H9 (cell line): ENCODE measurements at regions not wholly inside any gene's neighbourhood (a gene's known extent, or its start where the extent isn't known, plus 50 kb on each side); places are given as distances from the start of the nearest gene placed in this dataset.

Source experiments
- DNase-seq: peaks from one replicate; pipeline ENCODE4 v3.0.0-alpha.2; 2017
- H2AFZ ChIP-seq: one replicate; pipeline ENCODE4 v1.6.1; 2013; ENCODE audit warnings: mild to moderate bottlenecking, low read length, control low read depth, moderate library complexity
- H2AK5ac ChIP-seq: 2 replicates; pipeline ENCODE4 v1.6.1; 2013; ENCODE audit warnings: low read length, control low read depth, mixed read lengths; ENCODE audit not compliant: insufficient read length
- H2BK120ac ChIP-seq: one replicate; pipeline ENCODE4 v1.6.1; 2013; ENCODE audit warnings: low read depth, mild to moderate bottlenecking, low read length, control low read depth, inconsistent platforms; ENCODE audit not compliant: poor library complexity, severe bottlenecking
- H2BK12ac ChIP-seq: 2 replicates; pipeline ENCODE4 v1.6.1; 2013; ENCODE audit warnings: low read length, control low read depth, mixed read lengths, low read depth; ENCODE audit not compliant: insufficient read length
- H2BK15ac ChIP-seq: 2 replicates; pipeline ENCODE4 v1.6.1; 2013; ENCODE audit warnings: low read depth, low read length, control low read depth
- H2BK20ac ChIP-seq: one replicate; pipeline ENCODE4 v1.6.1; 2013; ENCODE audit warnings: low read depth, mild to moderate bottlenecking, low read length, control low read depth, inconsistent platforms; ENCODE audit not compliant: poor library complexity, severe bottlenecking
- H2BK5ac ChIP-seq: 2 replicates; pipeline ENCODE4 v1.6.1; 2013; ENCODE audit warnings: low read length, control low read depth, mixed read lengths; ENCODE audit not compliant: insufficient read length
- H3K14ac ChIP-seq: 2 replicates; pipeline ENCODE4 v1.6.1; 2013; ENCODE audit warnings: low read length, control low read depth; ENCODE audit not compliant: insufficient read depth
- H3K18ac ChIP-seq: 2 replicates; pipeline ENCODE4 v1.6.1; 2013; ENCODE audit warnings: low read depth, mild to moderate bottlenecking, mixed read lengths, low read length, control low read depth; ENCODE audit not compliant: insufficient read length
- H3K23ac ChIP-seq: 2 replicates; pipeline ENCODE4 v1.6.1; 2013; ENCODE audit warnings: low read length, control low read depth, mixed read lengths, low read depth; ENCODE audit not compliant: insufficient read length
- H3K23me2 ChIP-seq: 2 replicates; pipeline ENCODE4 v1.6.1; 2013; ENCODE audit warnings: low read depth, mild to moderate bottlenecking, mixed read lengths, low read length, control low read depth; ENCODE audit not compliant: insufficient read length, poor library complexity, severe bottlenecking
- H3K27ac ChIP-seq: 2 replicates; pipeline ENCODE4 v1.5.1; 2013; ENCODE audit warnings: low read length, control low read depth, mixed read lengths, low read depth; ENCODE audit not compliant: insufficient read length
- H3K27me3 ChIP-seq: 2 replicates; pipeline ENCODE4 v1.6.1; 2013; ENCODE audit warnings: low read length, control low read depth, inconsistent platforms; ENCODE audit not compliant: insufficient read depth
- H3K4ac ChIP-seq: 2 replicates; pipeline ENCODE4 v1.6.1; 2013; ENCODE audit warnings: low read depth, mild to moderate bottlenecking, control low read depth, inconsistent platforms, low read length, moderate library complexity
- H3K4me1 ChIP-seq: 2 replicates; pipeline ENCODE4 v1.6.1; 2013; ENCODE audit warnings: low read length, control low read depth, inconsistent platforms; ENCODE audit not compliant: insufficient read depth
- H3K4me2 ChIP-seq: 2 replicates; pipeline ENCODE4 v1.6.1; 2013; ENCODE audit warnings: low read length, control low read depth, mixed read lengths; ENCODE audit not compliant: insufficient read length, insufficient read depth
- H3K56ac ChIP-seq: 2 replicates; pipeline ENCODE4 v1.6.1; 2013; ENCODE audit warnings: low read depth, mild to moderate bottlenecking, mixed read lengths, low read length, control low read depth; ENCODE audit not compliant: insufficient read length
- H3K79me1 ChIP-seq: 2 replicates; pipeline ENCODE4 v1.6.1; 2013; ENCODE audit warnings: low read depth, mild to moderate bottlenecking, moderate library complexity, low read length, control low read depth, inconsistent platforms; ENCODE audit not compliant: insufficient read depth, poor library complexity, severe bottlenecking
- H3K79me2 ChIP-seq: 2 replicates; pipeline ENCODE4 v1.6.1; 2013; ENCODE audit warnings: low read length, control low read depth, inconsistent platforms; ENCODE audit not compliant: insufficient read depth
- H3K9ac ChIP-seq: 2 replicates; pipeline ENCODE4 v1.6.1; 2013; ENCODE audit warnings: low read length, control low read depth, mixed read lengths; ENCODE audit not compliant: insufficient read length; ENCODE audit errors: extremely low read depth
- H3K9me3 ChIP-seq: one replicate; pipeline ENCODE4 v1.6.1; 2013; ENCODE audit warnings: low read depth, low read length, inconsistent platforms; ENCODE audit not compliant: control insufficient read depth
- H3T11ph ChIP-seq: one replicate; pipeline ENCODE4 v1.6.1; 2013; ENCODE audit warnings: mild to moderate bottlenecking, low read length, control low read depth, inconsistent platforms
- H4K20me1 ChIP-seq: one replicate; pipeline ENCODE4 v1.6.1; 2013; ENCODE audit not compliant: control insufficient read depth, insufficient read length, insufficient read depth
- H4K5ac ChIP-seq: 2 replicates; pipeline ENCODE4 v1.6.1; 2013; ENCODE audit warnings: low read depth, mild to moderate bottlenecking, mixed read lengths, low read length, control low read depth; ENCODE audit not compliant: insufficient read length
- H4K8ac ChIP-seq: replicated peaks from 2 replicates; pipeline ENCODE4 v1.6.1; 2013; ENCODE audit warnings: low read length, control low read depth, mixed read lengths, low read depth; ENCODE audit not compliant: insufficient read length
- H4K91ac ChIP-seq: 2 replicates; pipeline ENCODE4 v1.6.1; 2013; ENCODE audit warnings: low read depth, mild to moderate bottlenecking, moderate library complexity, mixed read lengths, low read length, control low read depth; ENCODE audit not compliant: insufficient read length
- H3K27ac Mint-ChIP-seq, 3 experiments: 2 replicates in 2 of 3; 3 replicates in 1 of 3; pipeline ENCODE4 v1.8.0; 2020 to 2021; ENCODE audit warnings: mixed read lengths in 3 of 3, mild to moderate bottlenecking in 1 of 3, moderate library complexity in 1 of 3
- H3K27me3 Mint-ChIP-seq: 2 replicates; pipeline ENCODE4 v1.8.0; 2021; ENCODE audit warnings: low read depth, mild to moderate bottlenecking, moderate library complexity, mixed read lengths
- H3K36me3 Mint-ChIP-seq, 3 experiments: 2 replicates in 2 of 3; 3 replicates in 1 of 3; pipeline ENCODE4 v1.8.0; 2020 to 2021; ENCODE audit warnings: low read depth in 3 of 3, mixed read lengths in 3 of 3; ENCODE audit not compliant: insufficient read depth in 1 of 3
- H3K4me1 Mint-ChIP-seq, 2 experiments: 2 replicates each; pipeline ENCODE4 v1.8.0; 2020; ENCODE audit warnings: mixed read lengths in 2 of 2
- H3K4me3 Mint-ChIP-seq, 2 experiments: 2 replicates in 1 of 2; 3 replicates in 1 of 2; pipeline ENCODE4 v1.8.0; 2020 to 2021; ENCODE audit warnings: mild to moderate bottlenecking in 2 of 2, mixed read lengths in 2 of 2, moderate library complexity in 1 of 2
- H3K9me3 Mint-ChIP-seq, 2 experiments: 2 replicates in 1 of 2; 3 replicates in 1 of 2; pipeline ENCODE4 v1.8.0; 2020; ENCODE audit warnings: mild to moderate bottlenecking in 2 of 2, mixed read lengths in 2 of 2, moderate library complexity in 1 of 2
- WGBS: extraction: QIAGEN DNeasy Blood & Tissue Kit; methylation state at CpG from one replicate; pipeline ENCODE4 v1.1.7; 2013; ENCODE audit warnings: missing lambda C conversion rate, low lambda C conversion rate, mixed read lengths; ENCODE audit not compliant: insufficient read length; ENCODE audit errors: extremely low coverage; 5-methylcytosine and 5-hydroxymethylcytosine counted together
- TF ChIP-seq, protein P1 (sequence below): fragments of 200-600 bp; sonication (generic); conservative IDR thresholded peaks from 3 replicates; pipeline ENCODE4 v1.8.0; 2021; ENCODE audit warnings: antibody characterized with exemption, mild to moderate bottlenecking

DNA sequence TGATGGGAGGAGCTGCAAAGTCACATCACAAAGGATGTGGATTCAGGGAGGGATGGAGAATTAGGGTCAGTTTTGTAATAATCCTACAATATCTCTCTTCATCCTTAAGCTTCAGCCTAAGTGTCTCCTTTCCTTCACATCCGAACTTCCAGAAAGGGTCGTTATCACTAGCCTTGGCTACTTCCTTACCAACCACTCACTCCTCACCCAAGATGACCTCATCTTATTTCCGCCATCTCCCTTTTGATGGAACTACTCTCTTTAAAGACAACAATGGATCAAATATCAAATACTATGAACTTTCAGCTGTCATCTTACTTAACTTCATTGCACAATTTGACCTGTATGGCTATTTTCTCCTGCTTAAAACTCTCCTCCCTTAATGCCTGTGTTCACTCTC is 69.6 kb upstream of the BARHL2 start:
- Histone ChIP-seq H3K27ac (no peak overlapping the region), H3K79me1 (no peaks in the 10 kb centered on the region), H3K9me3 (no peaks in the 10 kb centered on the region), H4K91ac (no peak overlapping the region), H4K8ac (no peak overlapping the region), H3K9ac (no peak overlapping the region), H2BK20ac (no peak overlapping the region), H3T11ph (no peak overlapping the region), H2BK5ac (no peak overlapping the region), H3K27me3 (no peaks in the 10 kb centered on the region), H3K4me1 (no peaks in the 10 kb centered on the region), H3K14ac (no peak overlapping the region), H3K79me2 (no peaks in the 10 kb centered on the region), H4K20me1 (no peaks in the 10 kb centered on the region), H2BK12ac (no peak overlapping the region), H2BK15ac (no peak overlapping the region), H2AK5ac (no peak overlapping the region), H2AFZ (no peak overlapping the region), H3K23ac (no peak overlapping the region), H3K56ac (no peak overlapping the region), H3K18ac (no peak overlapping the region), H2BK120ac (no peak overlapping the region), H3K23me2 (no peaks in the 10 kb centered on the region), H3K4ac (no peak overlapping the region), H4K5ac (no peak overlapping the region), H3K4me2 (no peak overlapping the region)
- Mint-ChIP-seq H3K9me3 (peaks cover 4% of the 10 kb centered on the region in 2 experiments; a peak in 4 of 5 replicates), H3K4me3 (no peak overlapping the region), H3K27ac (no peak overlapping the region), H3K4me1 (peaks cover 7 to 8% of the 10 kb centered on the region in 2 experiments), H3K36me3 (peaks cover 0 to 2% (median 2%) of the 10 kb centered on the region in 3 experiments; a peak in 5 of 7 replicates), H3K27me3 (peaks cover 8% of the 10 kb centered on the region)
- DNase-seq: no peak
- no CpG with 5 or more reads among the region's 3 CpGs for WGBS
- TF ChIP-seq, protein P1, sequence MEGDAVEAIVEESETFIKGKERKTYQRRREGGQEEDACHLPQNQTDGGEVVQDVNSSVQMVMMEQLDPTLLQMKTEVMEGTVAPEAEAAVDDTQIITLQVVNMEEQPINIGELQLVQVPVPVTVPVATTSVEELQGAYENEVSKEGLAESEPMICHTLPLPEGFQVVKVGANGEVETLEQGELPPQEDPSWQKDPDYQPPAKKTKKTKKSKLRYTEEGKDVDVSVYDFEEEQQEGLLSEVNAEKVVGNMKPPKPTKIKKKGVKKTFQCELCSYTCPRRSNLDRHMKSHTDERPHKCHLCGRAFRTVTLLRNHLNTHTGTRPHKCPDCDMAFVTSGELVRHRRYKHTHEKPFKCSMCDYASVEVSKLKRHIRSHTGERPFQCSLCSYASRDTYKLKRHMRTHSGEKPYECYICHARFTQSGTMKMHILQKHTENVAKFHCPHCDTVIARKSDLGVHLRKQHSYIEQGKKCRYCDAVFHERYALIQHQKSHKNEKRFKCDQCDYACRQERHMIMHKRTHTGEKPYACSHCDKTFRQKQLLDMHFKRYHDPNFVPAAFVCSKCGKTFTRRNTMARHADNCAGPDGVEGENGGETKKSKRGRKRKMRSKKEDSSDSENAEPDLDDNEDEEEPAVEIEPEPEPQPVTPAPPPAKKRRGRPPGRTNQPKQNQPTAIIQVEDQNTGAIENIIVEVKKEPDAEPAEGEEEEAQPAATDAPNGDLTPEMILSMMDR: no peak
